Smooth muscle cell (in vitro differentiated cells): ENCODE measurements at regions not wholly inside any gene's neighbourhood (a gene's known extent, or its start where the extent isn't known, plus 50 kb on each side); places are given as distances from the start of the nearest gene placed in this dataset.
"Not testable (repeated sequence)": the region's sequence is repeated elsewhere in the genome, so short reads cannot be mapped to it uniquely, and the experiment has no call there.

Experiments used
- DNase-seq: peaks from one replicate; lab custom pipeline; 2025; ENCODE audit not compliant: unreplicated experiment; lab: John Stamatoyannopoulos, UW
- H2AFZ ChIP-seq: fragments of 200-600 bp; sonication (generic); 2 replicates; pipeline ENCODE4 v1.6.0; 2016; ENCODE audit warnings: antibody characterized with exemption, low read depth, mild to moderate bottlenecking
- H3F3A ChIP-seq: fragments of 200-600 bp; sonication (generic); 2 replicates; pipeline ENCODE4 v1.6.0; 2017; ENCODE audit warnings: antibody characterized with exemption, low read depth
- H3K27ac ChIP-seq: fragments of 200-600 bp; sonication (generic); 2 replicates; pipeline ENCODE4 v1.5.1; 2016; ENCODE audit warnings: low read depth, mild to moderate bottlenecking
- H3K27me3 ChIP-seq: fragments of 200-600 bp; sonication (generic); 2 replicates; pipeline ENCODE4 v1.6.1; 2016; ENCODE audit warnings: low read depth, mild to moderate bottlenecking
- H3K36me3 ChIP-seq: fragments of 200-600 bp; sonication (generic); 2 replicates; pipeline ENCODE4 v1.5.1; 2016; ENCODE audit warnings: low read depth
- H3K4me1 ChIP-seq: fragments of 200-600 bp; sonication (generic); 2 replicates; pipeline ENCODE4 v1.5.1; 2016; ENCODE audit warnings: low read depth
- H3K4me2 ChIP-seq: fragments of 200-600 bp; sonication (generic); 2 replicates; pipeline ENCODE4 v1.6.0; 2016; ENCODE audit warnings: mild to moderate bottlenecking
- H3K4me3 ChIP-seq: fragments of 200-600 bp; sonication (generic); 2 replicates; pipeline ENCODE4 v1.5.1; 2016; ENCODE audit warnings: mild to moderate bottlenecking
- H3K79me2 ChIP-seq: fragments of 200-600 bp; sonication (generic); 2 replicates; pipeline ENCODE4 v1.6.0; 2016; ENCODE audit warnings: low read depth, mild to moderate bottlenecking
- H3K9ac ChIP-seq: fragments of 200-600 bp; sonication (generic); 2 replicates; pipeline ENCODE4 v1.6.0; 2016; ENCODE audit warnings: low read depth
- H3K9me3 ChIP-seq: fragments of 200-600 bp; sonication (generic); replicated peaks from 2 replicates; pipeline ENCODE4 v1.5.1; 2016; ENCODE audit warnings: low read depth
- H4K20me1 ChIP-seq: fragments of 200-600 bp; sonication (generic); 2 replicates; pipeline ENCODE4 v1.6.0; 2016; ENCODE audit warnings: low read depth
- WGBS: methylation state at CpG from one replicate; pipeline ENCODE4 v1.1.7; 2016; ENCODE audit warnings: low lambda C conversion rate; 5-methylcytosine and 5-hydroxymethylcytosine counted together
- TF ChIP-seq, protein P1 (sequence below): fragments of 200-600 bp; sonication (generic); IDR thresholded peaks from 2 replicates; pipeline ENCODE4 v1.5.1; 2017; ENCODE audit warnings: borderline replicate concordance, mild to moderate bottlenecking, antibody characterized with exemption; ENCODE audit not compliant: insufficient read depth, poor library complexity, severe bottlenecking

GRCh38 chr1:189633658-189634057 lies 844.0 kb downstream of the BRINP3 start:
- no peaks in the 10 kb centered on the region for H3K27me3 ChIP-seq
- 88% methylated on average over 2 of the region's 2 CpGs for WGBS

DNA sequence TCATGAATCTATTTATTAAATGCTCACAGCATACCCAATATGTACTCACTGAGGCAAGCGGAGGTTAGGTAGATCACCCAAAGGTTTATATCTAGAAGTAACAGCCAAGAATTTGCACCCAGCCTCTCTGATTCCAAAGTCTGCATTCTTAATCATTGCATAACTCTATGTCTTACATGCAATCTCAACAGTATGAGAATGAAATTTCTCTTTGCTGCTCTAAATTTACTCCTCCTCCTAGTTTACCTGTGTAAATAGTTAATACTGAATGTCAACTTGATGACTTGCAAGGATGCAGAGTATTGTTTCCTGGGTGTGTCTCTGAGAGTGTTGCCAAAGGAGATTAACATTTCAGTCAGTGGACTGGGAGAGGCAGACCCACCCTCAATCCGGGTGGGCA lies 840.6 kb downstream of the BRINP3 start:
- Histone ChIP-seq H3K4me1 (no peaks in the 10 kb centered on the region), H3F3A (no peaks in the 10 kb centered on the region), H3K27me3 (no peaks in the 10 kb centered on the region), H3K36me3 (no peaks in the 10 kb centered on the region), H2AFZ (no peak overlapping the region), H3K4me3 (no peak overlapping the region), H3K9ac (no peak overlapping the region), H3K4me2 (no peak overlapping the region), H3K79me2 (no peaks in the 10 kb centered on the region), H3K27ac (no peak overlapping the region), H3K9me3 (no peaks in the 10 kb centered on the region), H4K20me1 (no peaks in the 10 kb centered on the region)
- no peak for DNase-seq
- TF ChIP-seq, protein P1, sequence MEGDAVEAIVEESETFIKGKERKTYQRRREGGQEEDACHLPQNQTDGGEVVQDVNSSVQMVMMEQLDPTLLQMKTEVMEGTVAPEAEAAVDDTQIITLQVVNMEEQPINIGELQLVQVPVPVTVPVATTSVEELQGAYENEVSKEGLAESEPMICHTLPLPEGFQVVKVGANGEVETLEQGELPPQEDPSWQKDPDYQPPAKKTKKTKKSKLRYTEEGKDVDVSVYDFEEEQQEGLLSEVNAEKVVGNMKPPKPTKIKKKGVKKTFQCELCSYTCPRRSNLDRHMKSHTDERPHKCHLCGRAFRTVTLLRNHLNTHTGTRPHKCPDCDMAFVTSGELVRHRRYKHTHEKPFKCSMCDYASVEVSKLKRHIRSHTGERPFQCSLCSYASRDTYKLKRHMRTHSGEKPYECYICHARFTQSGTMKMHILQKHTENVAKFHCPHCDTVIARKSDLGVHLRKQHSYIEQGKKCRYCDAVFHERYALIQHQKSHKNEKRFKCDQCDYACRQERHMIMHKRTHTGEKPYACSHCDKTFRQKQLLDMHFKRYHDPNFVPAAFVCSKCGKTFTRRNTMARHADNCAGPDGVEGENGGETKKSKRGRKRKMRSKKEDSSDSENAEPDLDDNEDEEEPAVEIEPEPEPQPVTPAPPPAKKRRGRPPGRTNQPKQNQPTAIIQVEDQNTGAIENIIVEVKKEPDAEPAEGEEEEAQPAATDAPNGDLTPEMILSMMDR: no peak
- 86% methylated on average over 2 of the region's 2 CpGs for WGBS

More at GRCh38 chr1:189633658-189634057, 844.0 kb downstream of the BRINP3 start:
- no peaks in the 10 kb centered on the region for H3K9me3 ChIP-seq
- H3K27ac ChIP-seq: no peak overlapping the region
- no peak overlapping the region for H3K9ac ChIP-seq
- H4K20me1 ChIP-seq: no peaks in the 10 kb centered on the region
- no peaks in the 10 kb centered on the region for H3K4me1 ChIP-seq
- H2AFZ ChIP-seq: no peak overlapping the region
- no peak for DNase-seq
- H3K36me3 ChIP-seq: no peaks in the 10 kb centered on the region
- TF ChIP-seq, protein P1: no peak
- no peak overlapping the region for H3K4me3 ChIP-seq
- no peak overlapping the region for H3K4me2 ChIP-seq
- H3F3A ChIP-seq: no peaks in the 10 kb centered on the region
- H3K79me2 ChIP-seq: no peaks in the 10 kb centered on the region

DNA sequence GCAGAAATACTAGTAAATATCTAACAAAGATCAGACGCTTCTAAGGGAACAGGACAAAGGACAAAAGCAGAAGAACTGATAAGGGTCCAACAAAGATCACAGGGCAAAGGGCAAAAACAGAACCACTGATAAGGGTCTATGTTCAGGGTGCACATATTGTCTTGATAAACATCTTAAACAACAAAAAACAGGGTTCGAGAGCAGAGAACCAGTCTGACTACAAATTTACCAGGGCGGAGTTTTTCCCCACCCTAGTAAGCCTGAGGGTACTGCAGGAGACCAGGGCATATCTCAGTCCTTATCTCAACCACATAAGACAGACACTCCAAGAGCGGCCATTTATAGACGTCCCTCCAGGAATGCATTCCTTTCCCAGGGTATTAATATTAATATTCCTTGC lies 833.5 kb downstream of the BRINP3 start:
- H4K20me1 ChIP-seq, H3K4me3 ChIP-seq, H3K79me2 ChIP-seq, H3K36me3 ChIP-seq, H3K9ac ChIP-seq, H3K27me3 ChIP-seq, H2AFZ ChIP-seq, H3K4me1 ChIP-seq, H3F3A ChIP-seq, H3K4me2 ChIP-seq, H3K27ac ChIP-seq, H3K9me3 ChIP-seq, DNase-seq: not testable (repeated sequence)
- 76% methylated on average over 5 of the region's 5 CpGs for WGBS

- TF ChIP-seq, protein P1: no peak
- Histone ChIP-seq H2AFZ (no peak overlapping the region), H3K27me3 (no peaks in the 10 kb centered on the region), H3K4me1 (no peaks in the 10 kb centered on the region), H3K9me3 (no peaks in the 10 kb centered on the region), H3K36me3 (no peaks in the 10 kb centered on the region), H3K79me2 (no peaks in the 10 kb centered on the region), H4K20me1 (no peaks in the 10 kb centered on the region), H3K27ac (no peak overlapping the region), H3K9ac (no peak overlapping the region), H3F3A (no peaks in the 10 kb centered on the region), H3K4me3 (no peak overlapping the region), H3K4me2 (no peak overlapping the region)
- 95% methylated on average over 4 of the region's 4 CpGs for WGBS
- no peak for DNase-seq
These were observed 832.7 kb downstream of the BRINP3 start for GRCh38 chr1:189644970-189645369.
